ENCODE measurements at regions not wholly inside any gene's neighbourhood (a gene's known extent, or its start where the extent isn't known, plus 50 kb on each side); places are given as distances from the start of the nearest gene placed in this dataset.

- Histone ChIP-seq H3F3A (ENCODE audit: control insufficient read depth, insufficient read depth) (no peaks in the 10 kb centered on the region), H4K20me1 (ENCODE audit: control insufficient read depth, insufficient read depth, low read depth, low read length) (no peaks in the 10 kb centered on the region), H3K9me3 (ENCODE audit: control insufficient read depth, insufficient read depth, low read length) (no peaks in the 10 kb centered on the region), H3K4me1 (ENCODE audit: control insufficient read depth, low read length) (no peaks in the 10 kb centered on the region), H3K4me2 (ENCODE audit: low read length) (no peak overlapping the region), H3K4me3 (ENCODE audit: low read length) (no peak overlapping the region), H3K27ac (ENCODE audit: low read depth, low read length) (no peak overlapping the region), H3K9me2 (replicated peaks; ENCODE audit: control insufficient read depth, low read length) (no peaks in the 10 kb centered on the region), H3K36me3 (ENCODE audit: control insufficient read depth, low read length) (no peaks in the 10 kb centered on the region), H3K79me2 (ENCODE audit: control insufficient read depth, low read length) (no peaks in the 10 kb centered on the region), H3K27me3 (ENCODE audit: control insufficient read depth, low read length) (peaks cover 5% of the 10 kb centered on the region)
- TF ChIP-seq EZH2phosphoT487 (IDR thresholded peaks at IDR 0.05; ENCODE audit: borderline replicate concordance, low read length) (no peak), CTCF (IDR thresholded peaks at IDR 0.05; ENCODE audit: low read depth, low read length, poor library complexity, severe bottlenecking) (no peak)
Measured at GRCh38 chr2:118254116-118254515, 165.8 kb downstream of the INSIG2 start.

- H3K36me3 ChIP-seq (ENCODE audit: control insufficient read depth, low read length) = no peaks in the 10 kb centered on the region
- no peaks in the 10 kb centered on the region; the same call in 1 of the 2 replicates for H3K27me3 ChIP-seq (ENCODE audit: control insufficient read depth, low read length)
- H4K20me1 ChIP-seq (ENCODE audit: control insufficient read depth, insufficient read depth, low read depth, low read length) = no peaks in the 10 kb centered on the region
- no peaks in the 10 kb centered on the region for H3K9me3 ChIP-seq (ENCODE audit: control insufficient read depth, insufficient read depth, low read length)
- no peak overlapping the region for H3K27ac ChIP-seq (ENCODE audit: low read depth, low read length)
- TF ChIP-seq EZH2phosphoT487 (IDR thresholded peaks at IDR 0.05; ENCODE audit: borderline replicate concordance, low read length) (no peak), CTCF (IDR thresholded peaks at IDR 0.05; ENCODE audit: low read depth, low read length, poor library complexity, severe bottlenecking) (no peak)
- H3K4me3 ChIP-seq (ENCODE audit: low read length) = no peak overlapping the region
- no peaks in the 10 kb centered on the region for H3K79me2 ChIP-seq (ENCODE audit: control insufficient read depth, low read length)
- no peaks in the 10 kb centered on the region for H3F3A ChIP-seq (ENCODE audit: control insufficient read depth, insufficient read depth)
- H3K4me2 ChIP-seq (ENCODE audit: low read length) = no peak overlapping the region
- no peaks in the 10 kb centered on the region for H3K4me1 ChIP-seq (ENCODE audit: control insufficient read depth, low read length)
- H3K9me2 ChIP-seq (replicated peaks; ENCODE audit: control insufficient read depth, low read length) = no peaks in the 10 kb centered on the region
Measured at GRCh38 chr2:118251427-118251826, 163.2 kb downstream of the INSIG2 start.

GRCh38 chr2:118250463-118250862 lies 162.2 kb downstream of the INSIG2 start:
- Histone ChIP-seq H3K9me3 (ENCODE audit: control insufficient read depth, insufficient read depth, low read length) (no peaks in the 10 kb centered on the region), H3K9me2 (replicated peaks; ENCODE audit: control insufficient read depth, low read length) (no peaks in the 10 kb centered on the region), H3K36me3 (ENCODE audit: control insufficient read depth, low read length) (no peaks in the 10 kb centered on the region), H3K27me3 (ENCODE audit: control insufficient read depth, low read length) (no peaks in the 10 kb centered on the region; the same call in 1 of the 2 replicates), H3K4me3 (ENCODE audit: low read length) (no peak overlapping the region), H3K27ac (ENCODE audit: low read depth, low read length) (no peak overlapping the region), H3K4me1 (ENCODE audit: control insufficient read depth, low read length) (no peaks in the 10 kb centered on the region), H3F3A (ENCODE audit: control insufficient read depth, insufficient read depth) (no peaks in the 10 kb centered on the region), H4K20me1 (ENCODE audit: control insufficient read depth, insufficient read depth, low read depth, low read length) (no peaks in the 10 kb centered on the region), H3K4me2 (ENCODE audit: low read length) (no peak overlapping the region), H3K79me2 (ENCODE audit: control insufficient read depth, low read length) (no peaks in the 10 kb centered on the region)
- TF ChIP-seq CTCF (IDR thresholded peaks at IDR 0.05; ENCODE audit: low read depth, low read length, poor library complexity, severe bottlenecking) (no peak), EZH2phosphoT487 (IDR thresholded peaks at IDR 0.05; ENCODE audit: borderline replicate concordance, low read length) (no peak)

Data from DOHH2 (cell line).